SKM-1 treated with dmso at 0.1 percent for 144 hours (cell line): ENCODE measurements at regions not wholly inside any gene's neighbourhood (a gene's known extent, or its start where the extent isn't known, plus 50 kb on each side); places are given as distances from the start of the nearest gene placed in this dataset.

ENCODE experiments used
- DNase-seq: peaks from one replicate; lab custom pipeline; 2025; ENCODE audit not compliant: unreplicated experiment; lab: John Stamatoyannopoulos, UW

DNA sequence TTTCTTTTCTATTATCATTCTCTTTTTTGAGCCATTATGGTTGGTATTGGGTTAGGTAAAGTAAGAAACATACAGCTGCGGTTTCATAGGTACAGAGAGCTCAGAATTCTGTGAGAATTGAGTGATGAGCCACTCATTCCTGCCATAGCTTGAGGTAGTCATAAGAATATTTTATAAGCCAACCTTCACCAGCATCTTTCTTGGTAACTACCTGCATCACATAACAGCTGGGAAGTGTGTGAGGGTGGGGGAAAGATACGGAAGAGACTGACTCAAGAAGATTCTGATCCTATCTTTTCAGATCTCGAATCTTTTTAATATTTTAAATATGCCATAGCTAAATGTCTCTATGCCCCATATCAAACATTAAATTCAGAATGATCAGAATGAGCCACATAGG, 313.8 kb upstream of the DDX18 start:
- no peak for DNase-seq

DNA sequence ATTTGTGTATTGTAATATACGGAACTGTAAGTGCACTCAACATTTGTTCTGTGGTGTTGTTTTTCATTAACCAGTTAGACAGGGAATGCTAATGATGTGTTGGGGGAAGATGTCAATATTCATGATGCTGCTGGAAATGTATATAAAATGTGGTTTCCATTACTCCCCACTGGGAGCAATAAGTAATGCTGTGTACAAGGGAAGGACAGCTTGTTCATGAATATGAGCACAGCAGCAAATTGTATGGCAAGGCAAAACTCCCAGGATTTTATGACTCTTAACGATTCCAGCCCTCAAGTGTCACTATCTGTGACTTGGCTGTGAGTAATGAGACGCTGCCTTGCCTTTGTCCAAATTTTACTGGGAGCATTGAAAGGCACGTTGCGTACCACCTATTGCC, 312.4 kb upstream of the DDX18 start:
- no peak for DNase-seq

DNA sequence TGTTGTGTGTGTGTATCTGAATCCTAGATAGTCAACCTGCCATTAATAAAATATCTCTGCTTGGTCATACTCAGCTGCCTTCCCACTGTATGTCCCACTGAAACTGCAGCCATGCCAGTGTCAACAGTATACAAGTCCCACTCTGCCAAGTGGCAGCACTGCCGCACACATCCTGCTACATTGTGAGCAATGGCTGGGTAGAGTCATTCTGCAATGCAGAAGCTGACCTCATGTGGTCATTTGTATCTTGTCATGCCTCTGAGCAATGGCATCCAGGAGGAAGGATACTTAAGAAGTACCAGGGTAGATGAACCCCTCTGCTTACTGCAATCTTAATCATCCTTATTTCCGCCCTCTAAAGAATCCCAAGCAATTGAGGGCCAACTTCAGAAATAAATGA, 302.2 kb upstream of the DDX18 start:
- DNase-seq: no peak

DNA sequence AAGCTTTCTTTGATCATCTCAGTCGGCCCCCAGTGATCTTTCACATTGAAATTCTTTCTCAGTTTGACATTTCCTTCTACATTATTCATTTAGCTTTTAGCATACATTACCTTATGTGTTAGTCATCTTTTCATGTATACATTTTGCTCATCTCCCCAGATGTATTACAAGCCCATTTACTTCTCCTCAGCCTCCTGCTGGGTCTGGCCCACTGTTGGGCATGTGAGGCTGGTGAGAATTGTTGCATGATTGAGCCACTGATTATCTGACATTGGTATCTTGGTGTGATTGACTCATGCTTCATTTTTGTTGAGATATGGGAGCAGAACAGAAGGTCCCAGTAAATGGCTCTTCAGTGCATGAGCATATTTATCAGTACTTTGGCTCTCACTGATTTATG, 300.1 kb upstream of the DDX18 start:
- no peak for DNase-seq

- DNase-seq: no peak
Measured at GRCh38 chr2:117519238-117519637, 295.3 kb upstream of the DDX18 start.

DNA sequence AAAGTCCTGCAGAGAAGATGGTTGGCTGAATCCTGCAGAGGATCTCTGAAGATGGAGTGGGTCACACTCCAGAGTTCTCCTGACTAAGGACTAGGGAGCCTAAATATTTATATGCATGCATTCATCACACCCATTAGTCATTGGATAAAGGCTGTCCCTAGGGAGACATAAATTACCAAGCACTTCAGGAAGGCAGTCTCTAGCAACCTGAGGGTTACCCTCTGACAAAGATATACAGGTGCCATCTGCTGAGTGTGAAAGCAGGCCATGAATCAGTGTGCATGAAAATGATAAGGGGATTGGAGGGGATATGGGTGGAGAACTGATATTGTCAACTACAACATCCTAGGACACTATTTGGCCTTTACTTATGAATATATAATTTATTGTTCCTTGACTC, 294.8 kb upstream of the DDX18 start:
- DNase-seq: no peak

DNA sequence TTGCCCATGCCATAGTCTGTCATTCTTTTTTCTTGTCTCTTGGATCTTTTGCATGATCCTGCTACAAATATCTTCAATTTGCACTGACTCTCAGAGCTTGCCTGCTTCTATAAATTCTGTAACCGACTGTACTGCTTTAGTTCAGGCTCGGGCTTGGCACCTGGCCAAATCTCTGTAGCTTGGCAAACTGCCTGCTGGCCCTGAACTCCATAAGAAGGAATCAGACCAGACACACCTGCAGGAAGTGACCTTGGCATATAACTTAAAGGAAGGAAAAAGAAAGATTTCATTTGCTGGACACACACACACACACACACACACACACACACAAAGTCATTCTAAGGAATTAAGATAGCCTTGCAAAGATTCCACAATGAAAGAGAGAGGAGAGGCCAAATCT, 291.2 kb upstream of the DDX18 start:
- DNase-seq: no peak

- no peak for DNase-seq
Measured at GRCh38 chr2:117523711-117524238, 290.7 kb upstream of the DDX18 start.

DNA sequence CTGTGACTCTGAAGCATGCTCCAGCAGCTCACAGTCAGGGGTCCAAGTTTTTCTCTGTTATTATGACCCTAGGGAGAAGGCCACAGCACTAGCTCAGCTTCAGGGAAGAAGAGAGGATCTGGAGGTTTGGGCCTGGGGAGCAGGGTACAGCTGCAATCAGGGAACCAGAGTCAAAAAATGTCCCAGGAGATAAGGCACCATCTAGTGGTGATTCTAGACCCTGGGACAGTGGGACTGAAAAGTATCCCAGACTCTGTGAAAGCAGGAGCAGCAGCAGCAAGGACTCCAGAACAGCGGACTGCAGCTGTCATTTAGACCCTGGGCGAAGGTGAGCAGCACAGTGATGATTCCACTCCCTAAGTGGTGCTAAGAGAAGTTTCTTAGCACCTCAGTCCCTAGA, 278.4 kb upstream of the DDX18 start:
- DNase-seq: peak; percentile 7

GRCh38 chr2:117537032-117537431, 277.5 kb upstream of the DDX18 start:
- no peak for DNase-seq

GRCh38 chr2:117551858-117552257, 262.6 kb upstream of the DDX18 start:
- DNase-seq: no peak

DNA sequence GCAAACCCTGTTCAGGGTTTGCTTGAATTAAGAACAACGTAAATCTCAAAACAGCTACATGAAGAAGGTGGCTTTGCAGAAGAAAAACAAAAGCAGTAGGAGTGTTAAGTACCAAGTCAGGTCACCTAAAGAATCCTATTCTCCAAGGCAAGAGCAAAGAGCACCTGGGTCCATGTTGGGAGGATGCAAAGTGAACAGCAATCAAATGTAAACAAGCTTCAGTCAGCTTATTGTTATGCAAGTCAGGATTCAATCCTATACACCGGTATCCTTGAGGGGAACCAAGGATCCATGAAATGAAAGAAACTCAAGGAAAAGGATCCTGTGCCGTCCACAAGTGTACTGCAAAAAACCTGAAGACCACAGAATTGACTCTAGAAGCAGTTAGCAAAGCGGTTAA, 261.0 kb upstream of the DDX18 start:
- no peak for DNase-seq

GRCh38 chr2:117555965-117556364, 258.5 kb upstream of the DDX18 start:
- DNase-seq: no peak

GRCh38 chr2:117557626-117558025, 256.9 kb upstream of the DDX18 start:
- DNase-seq: peak; percentile 3

GRCh38 chr2:117562654-117563053, 251.8 kb upstream of the DDX18 start:
- no peak for DNase-seq

DNA sequence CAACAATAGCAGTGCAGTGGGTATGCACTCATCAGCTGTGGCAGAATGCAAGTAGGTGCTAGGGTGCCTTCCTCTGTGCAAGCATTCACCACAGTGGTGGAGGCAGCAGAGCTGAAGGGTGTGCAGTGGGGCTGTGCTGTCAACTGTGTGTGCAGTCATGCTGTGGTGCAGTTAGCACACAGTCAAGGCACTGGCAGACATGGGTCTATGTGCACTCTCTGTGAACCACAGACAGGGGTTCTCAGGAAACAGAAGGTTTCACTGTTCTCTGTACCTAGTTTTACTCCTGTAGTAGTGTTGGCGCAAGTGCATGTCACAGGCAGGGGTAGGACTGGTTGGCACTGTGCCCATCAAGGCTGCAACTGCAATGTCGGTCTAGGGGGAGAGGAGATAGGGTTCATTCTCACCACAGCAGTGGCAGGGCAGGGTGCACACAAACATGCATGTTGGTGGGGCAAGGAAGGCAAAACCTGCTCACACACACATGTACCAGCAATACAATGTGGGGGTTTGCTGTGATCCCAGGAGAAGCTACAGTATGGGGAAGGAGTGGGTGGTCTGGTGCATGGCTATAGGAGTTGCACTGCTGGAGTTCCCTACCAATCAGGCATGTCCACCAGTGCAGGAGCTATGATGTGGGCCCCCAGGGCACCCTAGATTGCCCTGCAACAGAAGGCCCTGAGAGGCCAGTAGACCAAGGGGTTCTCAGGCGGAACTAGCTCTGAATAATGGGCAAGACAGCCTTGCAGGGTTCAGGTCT, 242.7 kb upstream of the DDX18 start:
- DNase-seq: no peak

- DNase-seq: no peak
Measured at GRCh38 chr2:117587310-117587709, 227.2 kb upstream of the DDX18 start.

GRCh38 chr2:117603060-117603459, 211.4 kb upstream of the DDX18 start:
- DNase-seq: no peak

DNA sequence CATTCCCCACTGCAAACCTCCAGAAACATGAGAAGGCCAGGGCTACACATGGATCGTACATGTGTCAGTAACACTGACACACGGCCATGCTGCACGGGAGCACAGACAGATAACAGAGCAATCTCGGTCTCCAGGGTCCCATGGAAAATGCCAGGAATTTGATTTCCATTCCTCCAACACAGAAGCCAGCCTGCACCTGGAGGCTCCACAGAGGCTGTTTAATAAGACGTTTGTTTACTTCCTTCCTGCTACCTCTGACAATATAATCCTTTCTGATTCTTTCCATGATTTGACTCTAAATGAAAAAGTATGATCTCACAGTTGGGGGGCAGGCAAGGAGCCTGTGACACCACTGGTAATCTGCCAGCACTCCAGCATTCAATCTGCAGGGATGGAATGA, 210.9 kb upstream of the DDX18 start:
- no peak for DNase-seq

DNA sequence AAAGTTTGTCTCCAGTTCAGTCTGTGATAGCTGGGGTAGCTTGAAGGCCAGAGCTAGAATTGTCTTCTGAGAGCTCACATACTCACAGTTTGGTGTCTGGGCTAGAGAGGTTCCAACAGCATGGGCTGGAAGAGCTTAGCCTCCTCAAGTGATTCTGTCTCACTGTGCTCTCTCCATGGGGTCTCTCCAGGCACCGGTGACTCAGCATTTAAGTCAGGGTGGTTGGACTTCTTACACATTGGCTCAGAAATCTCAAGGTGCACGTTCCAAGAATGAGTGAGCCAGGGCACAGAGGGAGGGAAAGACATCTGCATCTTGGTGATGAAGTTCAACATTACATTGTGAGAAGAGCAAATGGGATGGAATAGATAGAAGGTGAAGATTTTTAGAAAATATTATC, 207.3 kb upstream of the DDX18 start:
- no peak for DNase-seq

- no peak for DNase-seq
Measured at GRCh38 chr2:117613101-117613500, 201.4 kb upstream of the DDX18 start.

DNA sequence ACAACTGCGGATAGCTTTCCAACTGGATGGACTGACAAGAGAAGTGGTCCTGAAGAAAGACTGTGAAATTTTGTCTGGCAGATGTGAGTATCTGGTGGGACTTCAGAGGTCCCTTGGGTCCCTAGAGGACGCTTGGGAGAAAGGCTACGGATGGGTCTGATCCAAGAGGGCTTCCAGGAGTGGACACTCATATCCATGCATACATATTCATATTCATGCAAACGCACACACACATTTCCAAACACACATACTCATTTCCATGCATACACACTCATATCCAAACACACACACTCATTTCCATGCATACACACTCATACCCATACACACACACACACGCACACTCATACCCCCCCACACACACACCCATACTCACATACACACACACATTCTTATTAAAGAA, 200.2 kb upstream of the DDX18 start:
- no peak for DNase-seq
